Neuron (in vitro differentiated cells): ENCODE measurements at regions not wholly inside any gene's neighbourhood (a gene's known extent, or its start where the extent isn't known, plus 50 kb on each side); places are given as distances from the start of the nearest gene placed in this dataset.

Experiments used
- H2AFZ ChIP-seq: one replicate; pipeline ENCODE4 v1.6.1; 2013; ENCODE audit warnings: low read depth, mild to moderate bottlenecking, inconsistent platforms, low read length, moderate library complexity
- H3K27me3 ChIP-seq: one replicate; pipeline ENCODE4 v1.6.1; 2013; ENCODE audit warnings: low read length; ENCODE audit not compliant: insufficient read depth
- H3K36me3 ChIP-seq: one replicate; pipeline ENCODE4 v1.6.1; 2013; ENCODE audit warnings: low read length; ENCODE audit not compliant: insufficient read depth
- H3K4me1 ChIP-seq: one replicate; pipeline ENCODE4 v1.6.1; 2013; ENCODE audit warnings: low read length; ENCODE audit not compliant: insufficient read depth
- H3K4me3 ChIP-seq: 2 replicates; pipeline ENCODE4 v1.5.1; 2013; ENCODE audit warnings: mild to moderate bottlenecking, low read length, moderate library complexity
- H3K9me3 ChIP-seq: one replicate; pipeline ENCODE4 v1.6.1; 2013; ENCODE audit warnings: low read length

GRCh38 chr10:61332581-61332980, 120.6 kb downstream of the TMEM26 start:
- Histone ChIP-seq H3K4me1 (no peaks in the 10 kb centered on the region), H3K4me3 (no peak overlapping the region), H3K9me3 (no peaks in the 10 kb centered on the region), H3K27me3 (no peaks in the 10 kb centered on the region), H3K36me3 (no peaks in the 10 kb centered on the region), H2AFZ (no peak overlapping the region)

GRCh38 chr10:61330669-61331068, 122.5 kb downstream of the TMEM26 start:
- no peak overlapping the region for H2AFZ ChIP-seq
- no peaks in the 10 kb centered on the region for H3K27me3 ChIP-seq
- H3K9me3 ChIP-seq, result no peaks in the 10 kb centered on the region
- H3K4me3 ChIP-seq, result no peak overlapping the region
- H3K36me3 ChIP-seq, result no peaks in the 10 kb centered on the region
- H3K4me1 ChIP-seq, result no peaks in the 10 kb centered on the region

GRCh38 chr10:61329854-61330253, 123.3 kb downstream of the TMEM26 start:
- no peaks in the 10 kb centered on the region for H3K4me1 ChIP-seq
- no peaks in the 10 kb centered on the region for H3K36me3 ChIP-seq
- H3K9me3 ChIP-seq, result no peaks in the 10 kb centered on the region
- H2AFZ ChIP-seq, result no peak overlapping the region
- no peaks in the 10 kb centered on the region for H3K27me3 ChIP-seq
- H3K4me3 ChIP-seq, result no peak overlapping the region

DNA sequence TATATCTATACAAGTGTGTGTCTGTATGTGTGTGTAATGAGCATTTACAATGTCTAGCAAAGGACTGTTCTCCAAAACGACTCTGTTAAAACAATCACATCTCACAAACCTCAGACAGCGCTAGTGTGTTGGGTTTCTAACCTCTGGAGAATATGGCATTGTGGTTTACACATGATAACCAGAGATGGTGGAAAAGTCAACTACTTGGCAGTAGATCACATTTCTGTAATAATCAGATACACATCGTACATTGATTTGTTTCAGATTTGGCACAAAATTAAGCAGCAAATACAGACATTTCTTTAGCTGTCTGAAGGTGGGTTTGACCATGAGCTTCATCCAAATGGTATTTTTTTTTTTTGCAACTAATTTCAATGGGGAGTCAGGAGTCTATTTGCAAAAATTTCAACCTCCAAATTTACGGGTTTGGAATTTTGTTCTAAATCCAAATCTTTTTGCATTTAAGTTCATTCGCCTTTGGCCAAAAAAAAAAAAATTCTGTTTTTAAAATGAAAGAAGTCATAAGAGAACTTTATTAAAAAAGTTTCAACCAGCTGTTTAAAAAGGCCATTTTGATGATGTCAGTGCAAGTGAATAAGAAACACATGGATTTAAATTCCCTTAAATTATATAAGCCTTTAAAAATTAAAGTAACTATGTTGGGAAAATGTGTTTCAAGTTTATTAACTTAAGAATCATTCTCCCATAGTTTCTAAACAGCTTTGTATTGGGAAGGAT, 127.8 kb downstream of the TMEM26 start:
- Histone ChIP-seq H2AFZ (no peak overlapping the region), H3K36me3 (no peaks in the 10 kb centered on the region), H3K4me1 (no peaks in the 10 kb centered on the region)

GRCh38 chr10:61323726-61324125, 129.5 kb downstream of the TMEM26 start:
- Histone ChIP-seq H3K4me3 (no peak overlapping the region), H2AFZ (no peak overlapping the region), H3K4me1 (no peaks in the 10 kb centered on the region), H3K9me3 (no peaks in the 10 kb centered on the region), H3K27me3 (no peaks in the 10 kb centered on the region), H3K36me3 (no peaks in the 10 kb centered on the region)

More for the DNA sequence above, 127.8 kb downstream of the TMEM26 start:
- Histone ChIP-seq H3K9me3 (no peaks in the 10 kb centered on the region), H3K4me3 (no peak overlapping the region), H3K27me3 (no peaks in the 10 kb centered on the region)

DNA sequence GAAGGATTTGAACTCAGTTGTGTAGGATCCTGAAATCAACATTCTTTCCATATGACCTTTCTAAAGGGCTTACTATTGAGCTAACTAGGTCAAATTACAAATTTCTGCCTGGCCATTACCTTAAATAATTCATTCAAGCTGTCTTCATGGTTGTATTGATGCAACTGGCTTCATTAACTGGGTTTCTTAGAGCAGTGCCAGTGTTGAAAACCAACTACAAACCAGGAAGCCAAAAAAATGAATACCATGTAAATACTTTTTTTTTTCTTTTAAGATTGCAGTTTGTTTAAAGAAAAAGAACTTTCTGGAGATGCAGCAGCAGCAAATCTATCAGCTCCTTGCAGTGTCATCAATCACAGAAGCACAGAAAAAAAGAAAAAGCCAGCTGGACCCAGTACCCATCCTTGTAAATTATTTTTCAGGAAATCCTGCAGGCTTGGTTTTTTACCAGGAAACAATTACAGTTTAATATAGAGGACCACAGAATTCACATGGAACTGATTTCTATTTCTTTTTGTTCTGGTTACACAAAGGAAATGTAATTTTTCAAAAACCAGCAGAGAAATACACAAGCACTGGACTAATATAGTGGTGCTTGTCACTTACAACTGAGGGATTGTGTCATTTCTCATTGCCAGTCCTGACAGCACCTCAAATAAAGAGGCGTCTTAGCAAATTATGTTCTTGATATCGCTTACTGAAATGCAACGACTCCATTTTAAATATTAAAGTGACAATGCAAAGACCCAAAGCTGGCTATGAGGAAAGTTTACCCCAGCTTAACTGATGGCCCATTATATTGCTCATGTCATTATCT, 131.9 kb downstream of the TMEM26 start:
- no peaks in the 10 kb centered on the region for H3K4me1 ChIP-seq
- H3K9me3 ChIP-seq, result no peaks in the 10 kb centered on the region
- no peaks in the 10 kb centered on the region for H3K36me3 ChIP-seq
- H3K4me3 ChIP-seq, result no peak overlapping the region
- no peak overlapping the region for H2AFZ ChIP-seq
- no peaks in the 10 kb centered on the region for H3K27me3 ChIP-seq

DNA sequence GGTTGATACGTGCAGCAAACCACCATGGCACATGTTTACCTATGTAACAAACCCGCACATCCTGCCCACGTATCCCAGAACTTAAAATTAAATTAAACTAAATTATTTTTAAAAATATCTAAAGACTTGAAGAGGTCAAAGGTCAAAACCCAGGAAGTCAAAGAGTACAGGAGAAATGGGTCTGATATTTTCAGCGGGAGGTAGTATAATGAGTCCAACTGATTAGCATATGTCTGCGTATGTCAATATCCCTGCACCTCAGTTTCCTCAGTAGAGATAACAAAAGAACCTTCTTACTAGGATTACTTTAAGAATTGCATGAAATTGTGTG, 133.0 kb downstream of the TMEM26 start:
- no peaks in the 10 kb centered on the region for H3K4me1 ChIP-seq
- H3K36me3 ChIP-seq, result no peaks in the 10 kb centered on the region
- no peak overlapping the region for H3K4me3 ChIP-seq
- no peaks in the 10 kb centered on the region for H3K9me3 ChIP-seq
- H2AFZ ChIP-seq, result no peak overlapping the region
- H3K27me3 ChIP-seq, result no peaks in the 10 kb centered on the region

- Histone ChIP-seq H3K36me3 (no peaks in the 10 kb centered on the region), H3K27me3 (no peaks in the 10 kb centered on the region), H3K4me3 (no peak overlapping the region), H3K4me1 (no peaks in the 10 kb centered on the region), H2AFZ (no peak overlapping the region), H3K9me3 (no peaks in the 10 kb centered on the region)
Measured at GRCh38 chr10:61319386-61320256, 133.6 kb downstream of the TMEM26 start.

DNA sequence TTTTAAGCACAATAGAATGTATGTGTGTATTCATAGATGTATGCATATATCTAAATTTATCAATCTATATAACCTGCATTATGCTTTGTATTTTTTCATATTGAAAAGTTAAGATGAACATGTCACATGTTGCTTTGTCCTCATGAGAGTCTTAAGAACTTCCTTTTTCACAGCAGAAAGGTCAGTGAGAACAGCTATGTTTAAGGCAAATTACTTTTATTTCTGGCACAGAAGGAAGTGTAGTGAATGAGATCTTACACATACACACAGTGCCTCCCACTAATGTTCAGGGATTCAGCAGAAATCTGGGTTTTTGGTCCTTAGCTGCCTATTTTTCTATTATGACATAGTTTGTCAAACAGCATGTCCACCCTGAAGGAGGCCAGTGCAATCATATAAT, 134.8 kb downstream of the TMEM26 start:
- H3K4me1 ChIP-seq, result no peaks in the 10 kb centered on the region
- H3K27me3 ChIP-seq, result no peaks in the 10 kb centered on the region
- H3K9me3 ChIP-seq, result no peaks in the 10 kb centered on the region
- no peaks in the 10 kb centered on the region for H3K36me3 ChIP-seq
- no peak overlapping the region for H2AFZ ChIP-seq
- H3K4me3 ChIP-seq, result no peak overlapping the region

- no peaks in the 10 kb centered on the region for H3K4me1 ChIP-seq
- H3K4me3 ChIP-seq, result no peak overlapping the region
- no peaks in the 10 kb centered on the region for H3K27me3 ChIP-seq
- no peaks in the 10 kb centered on the region for H3K36me3 ChIP-seq
- no peaks in the 10 kb centered on the region for H3K9me3 ChIP-seq
- no peak overlapping the region for H2AFZ ChIP-seq
Measured at GRCh38 chr10:61317706-61318105, 135.5 kb downstream of the TMEM26 start.

GRCh38 chr10:61316676-61317265, 136.4 kb downstream of the TMEM26 start:
- Histone ChIP-seq H2AFZ (no peak overlapping the region), H3K4me3 (no peak overlapping the region), H3K9me3 (no peaks in the 10 kb centered on the region), H3K27me3 (no peaks in the 10 kb centered on the region), H3K4me1 (no peaks in the 10 kb centered on the region), H3K36me3 (no peaks in the 10 kb centered on the region)

- no peak overlapping the region for H2AFZ ChIP-seq
- no peaks in the 10 kb centered on the region for H3K4me1 ChIP-seq
- no peaks in the 10 kb centered on the region for H3K27me3 ChIP-seq
- no peaks in the 10 kb centered on the region for H3K36me3 ChIP-seq
- H3K4me3 ChIP-seq, result no peak overlapping the region
- no peaks in the 10 kb centered on the region for H3K9me3 ChIP-seq
Measured at GRCh38 chr10:61314273-61314672, 138.9 kb downstream of the TMEM26 start.

DNA sequence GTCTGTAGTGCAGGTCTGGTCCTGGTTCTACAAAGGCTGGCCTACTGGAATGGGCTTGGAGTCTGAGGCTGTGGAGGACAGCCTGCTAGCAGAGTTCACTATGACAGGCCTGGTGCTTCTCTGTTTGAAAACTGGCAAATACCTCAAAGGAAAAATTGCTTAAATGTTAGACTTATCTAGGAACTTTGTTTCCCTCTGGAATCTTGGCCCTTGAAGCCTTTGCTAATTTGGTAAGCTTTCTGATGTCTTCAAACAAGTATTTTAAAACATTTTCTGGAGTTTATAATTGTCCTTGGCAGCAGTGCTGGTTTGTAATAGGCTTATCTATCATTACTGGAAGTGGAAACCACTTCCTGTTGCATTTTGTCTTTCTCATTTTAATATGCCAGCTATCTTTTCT, 139.7 kb downstream of the TMEM26 start:
- H3K36me3 ChIP-seq, result no peaks in the 10 kb centered on the region
- H3K4me1 ChIP-seq, result no peaks in the 10 kb centered on the region
- no peaks in the 10 kb centered on the region for H3K27me3 ChIP-seq
- H2AFZ ChIP-seq, result no peak overlapping the region
- H3K4me3 ChIP-seq, result no peak overlapping the region
- H3K9me3 ChIP-seq, result no peaks in the 10 kb centered on the region
